ENCODE measurements at regions not wholly inside any gene's neighbourhood (a gene's known extent, or its start where the extent isn't known, plus 50 kb on each side); places are given as distances from the start of the nearest gene placed in this dataset.

DNA sequence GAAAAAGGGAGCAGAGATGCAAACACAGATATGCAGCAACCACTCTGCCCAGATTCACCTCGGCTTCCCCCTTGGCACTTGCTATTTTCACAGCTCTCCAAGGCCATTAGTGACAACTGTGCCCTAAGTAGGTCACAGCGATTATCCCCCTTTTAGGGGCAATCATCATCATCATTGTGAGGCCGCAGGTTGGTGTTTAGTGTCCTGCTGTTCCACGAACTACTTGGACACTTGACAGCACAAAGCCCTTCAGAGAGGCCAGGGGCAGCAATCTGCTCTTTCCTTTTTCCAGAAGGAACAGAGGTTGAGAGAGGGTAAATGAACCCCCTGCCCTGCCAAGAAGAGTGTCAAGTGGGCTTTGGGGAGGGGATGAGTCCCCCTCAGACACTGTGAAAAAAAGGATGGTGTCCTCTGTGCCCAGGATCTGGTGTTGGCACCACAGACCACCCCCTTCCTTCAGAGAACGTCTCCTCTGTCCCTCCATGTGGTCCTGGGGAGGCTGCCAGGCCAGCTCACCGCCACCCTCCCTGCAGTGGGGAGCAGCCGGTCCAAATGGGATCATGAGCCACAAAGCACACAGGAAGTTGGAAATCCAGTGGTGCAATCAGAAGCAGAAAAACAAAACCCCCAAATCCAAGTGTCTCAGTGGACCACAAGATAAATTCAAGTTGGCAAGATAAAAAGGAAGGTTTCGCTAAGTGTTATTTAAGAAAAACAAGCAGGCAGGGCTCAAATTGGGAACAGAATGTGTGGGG lies 78.4 kb upstream of the MED9 start:
- no peak for DNase-seq

- no peak for DNase-seq
Observed at GRCh38 chr17:17398943-17399926, 77.6 kb upstream of the MED9 start.

GRCh38 chr17:17400070-17400469 lies 76.7 kb upstream of the MED9 start:
- no peak for DNase-seq

GRCh38 chr17:17400566-17401184 lies 76.1 kb upstream of the MED9 start:
- DNase-seq = no peak

DNA sequence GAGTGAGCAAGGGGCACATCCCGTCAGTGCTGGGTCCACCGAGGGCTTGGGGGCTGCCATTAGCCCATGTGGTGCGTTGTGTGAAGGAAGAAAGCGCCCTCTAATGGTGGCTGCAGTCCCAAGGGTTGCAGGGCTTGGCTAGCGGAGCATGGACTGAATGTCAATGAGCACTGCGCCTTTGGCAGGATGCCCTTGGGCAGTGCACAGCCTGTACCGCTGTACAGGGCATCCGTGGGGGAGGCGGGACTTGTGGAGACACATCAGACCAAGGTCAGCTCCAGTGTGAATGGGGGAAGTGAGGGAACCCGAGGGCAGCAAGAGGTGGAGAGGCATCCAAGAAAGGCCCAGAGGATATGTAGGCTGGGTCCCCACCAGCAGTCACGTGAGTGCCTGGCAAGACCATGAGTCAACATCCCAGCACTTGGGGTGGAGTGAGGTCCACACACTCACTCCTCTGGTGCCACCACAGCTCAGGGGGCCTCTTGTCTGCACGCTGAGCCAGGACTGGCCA lies 75.5 kb upstream of the MED9 start:
- DNase-seq = no peak

DNA sequence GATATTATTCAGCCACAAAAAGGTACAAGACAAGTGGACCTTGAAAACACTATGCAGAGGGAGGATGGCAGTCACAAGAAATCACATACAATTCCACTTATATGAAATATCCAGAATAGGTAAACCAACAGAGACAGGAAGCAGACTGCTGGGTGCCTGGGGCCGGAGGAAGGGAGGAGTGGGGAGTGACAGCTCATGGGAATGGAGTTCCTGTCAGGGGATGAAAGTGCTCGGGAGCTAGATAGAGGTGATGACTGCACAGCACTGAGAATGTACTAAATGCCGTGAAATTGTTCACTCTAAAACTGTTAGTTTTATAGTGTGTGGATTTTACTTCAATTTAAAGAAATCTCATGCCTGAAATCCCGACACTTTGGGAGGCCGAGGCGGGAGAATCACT lies 74.2 kb upstream of the MED9 start:
- no peak for DNase-seq

GRCh38 chr17:17403065-17403464 lies 73.7 kb upstream of the MED9 start:
- DNase-seq = no peak

DNA sequence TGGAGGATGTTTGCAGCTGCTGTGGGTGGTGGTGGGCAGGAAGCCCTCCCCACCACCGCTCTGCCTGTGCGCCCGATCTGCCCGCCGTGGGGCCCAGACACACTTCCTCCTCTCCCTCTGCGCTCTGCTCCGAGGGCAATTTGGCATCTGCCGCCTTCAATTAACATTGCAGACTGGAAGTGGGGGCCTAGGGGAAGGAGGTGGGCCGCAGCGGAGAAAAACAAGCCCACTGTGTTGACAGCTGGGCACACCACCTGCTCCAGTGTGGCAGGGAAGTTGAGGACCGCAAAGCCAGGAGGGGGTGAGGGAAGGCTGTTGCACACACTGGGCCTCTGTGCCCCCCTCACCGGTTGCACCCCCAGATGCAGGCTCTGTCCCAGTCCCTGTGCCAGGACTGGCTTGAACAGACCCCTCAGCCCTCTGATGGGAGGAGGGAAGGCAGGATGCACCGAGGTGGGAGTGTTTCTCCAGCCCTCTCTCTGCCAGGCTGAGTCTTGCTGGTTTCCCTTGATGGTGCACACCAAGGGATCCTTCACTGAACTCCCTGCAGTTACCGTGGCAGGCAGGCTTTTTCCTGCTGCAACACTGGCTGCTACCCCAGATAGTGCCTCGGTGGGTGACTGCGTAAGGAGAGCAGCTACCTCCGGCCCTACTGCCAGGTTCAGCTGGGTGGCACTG lies 72.8 kb upstream of the MED9 start:
- DNase-seq = no peak

GRCh38 chr17:17405673-17406072 lies 71.1 kb upstream of the MED9 start:
- DNase-seq = no peak

- DNase-seq = no peak
Observed at GRCh38 chr17:17406225-17406624, 70.6 kb upstream of the MED9 start.

DNA sequence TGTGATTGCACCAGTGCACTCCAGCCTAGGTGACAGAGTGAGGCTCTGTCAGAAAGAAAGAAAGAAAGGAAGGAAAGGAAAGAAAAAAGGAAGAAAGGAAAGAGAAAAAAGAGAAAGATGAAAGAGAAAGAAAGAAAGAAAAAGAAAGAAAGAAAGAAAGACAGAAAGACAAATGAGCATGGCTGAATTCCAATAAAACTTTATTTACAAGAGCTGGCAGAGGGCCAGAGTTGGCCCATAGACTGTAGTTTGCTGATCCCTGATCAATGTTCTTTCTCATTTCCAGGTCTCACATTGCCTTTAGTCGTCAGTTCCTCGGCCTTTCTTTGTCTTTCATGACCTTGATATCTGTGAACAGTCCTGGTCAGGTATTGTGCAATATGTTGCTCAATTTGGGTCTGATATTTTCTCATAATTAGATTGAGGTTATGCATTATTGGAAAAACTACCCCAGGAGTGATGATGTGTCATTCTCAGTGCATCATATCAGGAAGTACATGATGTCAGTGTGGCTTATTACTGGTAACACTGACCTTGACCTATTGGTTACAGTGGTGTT lies 68.5 kb upstream of the MED9 start:
- DNase-seq = no peak

DNA sequence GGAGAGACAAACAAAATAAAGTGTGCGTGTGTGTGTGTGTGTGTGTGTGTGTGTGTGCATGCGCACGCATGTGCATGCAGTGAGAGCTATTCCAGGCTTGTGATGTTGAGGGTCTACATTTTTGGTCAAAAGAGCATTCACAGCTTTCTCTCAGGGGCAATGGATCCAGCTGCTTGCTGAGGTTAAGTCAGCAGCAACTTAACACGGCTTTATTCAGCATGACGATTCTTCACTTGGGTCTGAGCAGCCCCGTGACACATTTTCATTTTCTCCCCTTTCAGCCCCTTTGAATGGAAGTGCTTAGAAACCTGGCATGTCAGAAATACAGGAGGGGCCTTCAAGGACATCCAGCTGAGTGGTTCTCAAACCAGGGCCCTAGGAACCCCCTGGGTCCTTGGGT lies 66.4 kb upstream of the MED9 start:
- no peak for DNase-seq

GRCh38 chr17:17411692-17412091 lies 65.1 kb upstream of the MED9 start:
- no peak for DNase-seq

- DNase-seq = no peak
Observed at GRCh38 chr17:17412326-17412725, 64.5 kb upstream of the MED9 start.

DNA sequence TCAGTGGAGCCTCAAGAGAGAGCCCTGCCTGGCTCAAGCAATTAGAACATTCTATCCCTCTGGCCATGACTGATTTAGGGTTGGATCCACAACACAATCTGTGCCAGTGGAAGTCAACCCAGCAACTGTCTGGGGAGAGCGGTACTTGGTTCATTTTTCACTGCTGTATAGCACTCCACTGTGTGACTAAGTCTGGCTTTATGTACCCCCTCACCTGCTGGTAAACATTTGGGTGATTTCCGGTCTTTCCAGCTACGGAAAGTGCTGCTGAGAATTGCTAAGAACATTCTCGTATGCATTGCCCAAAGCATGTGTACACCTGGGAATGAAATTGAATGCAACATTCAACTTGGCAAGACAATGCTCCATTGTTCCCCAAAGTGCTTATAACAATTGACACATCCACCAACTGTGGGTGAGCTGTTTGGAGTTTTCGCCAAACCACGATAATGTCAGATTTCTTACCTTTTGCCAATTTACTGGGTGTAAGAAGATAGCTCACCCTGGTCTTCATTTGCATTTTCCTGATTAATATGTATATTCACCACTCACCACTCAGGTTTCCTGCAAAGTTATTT lies 63.5 kb upstream of the MED9 start:
- no peak for DNase-seq

- no peak for DNase-seq
Observed at GRCh38 chr17:17413821-17414220, 63.0 kb upstream of the MED9 start.

GRCh38 chr17:17414341-17414805 lies 62.4 kb upstream of the MED9 start:
- no peak for DNase-seq

- no peak for DNase-seq
Observed at GRCh38 chr17:17415006-17415405, 61.8 kb upstream of the MED9 start.

DNA sequence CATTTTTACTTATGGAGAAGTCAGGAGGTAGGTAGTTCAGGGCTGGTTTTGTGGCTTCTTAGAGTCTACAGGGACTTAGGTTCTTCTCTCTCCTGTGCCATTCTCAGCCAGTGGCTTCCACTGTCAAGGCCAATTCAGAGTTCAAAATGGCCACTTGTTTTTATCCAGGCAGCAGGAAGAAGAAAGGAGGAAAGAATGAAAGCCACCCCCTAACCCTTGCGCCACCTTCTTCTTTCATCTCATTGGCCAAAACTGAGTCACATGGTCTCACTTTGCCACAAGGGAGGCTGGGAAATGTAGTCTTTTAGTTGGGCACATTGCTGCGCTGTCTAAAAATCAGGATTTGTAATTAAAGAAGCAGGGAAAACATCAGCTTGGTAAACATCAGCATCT lies 60.8 kb upstream of the MED9 start:
- DNase-seq = peak; percentile 28 to 63

DNA sequence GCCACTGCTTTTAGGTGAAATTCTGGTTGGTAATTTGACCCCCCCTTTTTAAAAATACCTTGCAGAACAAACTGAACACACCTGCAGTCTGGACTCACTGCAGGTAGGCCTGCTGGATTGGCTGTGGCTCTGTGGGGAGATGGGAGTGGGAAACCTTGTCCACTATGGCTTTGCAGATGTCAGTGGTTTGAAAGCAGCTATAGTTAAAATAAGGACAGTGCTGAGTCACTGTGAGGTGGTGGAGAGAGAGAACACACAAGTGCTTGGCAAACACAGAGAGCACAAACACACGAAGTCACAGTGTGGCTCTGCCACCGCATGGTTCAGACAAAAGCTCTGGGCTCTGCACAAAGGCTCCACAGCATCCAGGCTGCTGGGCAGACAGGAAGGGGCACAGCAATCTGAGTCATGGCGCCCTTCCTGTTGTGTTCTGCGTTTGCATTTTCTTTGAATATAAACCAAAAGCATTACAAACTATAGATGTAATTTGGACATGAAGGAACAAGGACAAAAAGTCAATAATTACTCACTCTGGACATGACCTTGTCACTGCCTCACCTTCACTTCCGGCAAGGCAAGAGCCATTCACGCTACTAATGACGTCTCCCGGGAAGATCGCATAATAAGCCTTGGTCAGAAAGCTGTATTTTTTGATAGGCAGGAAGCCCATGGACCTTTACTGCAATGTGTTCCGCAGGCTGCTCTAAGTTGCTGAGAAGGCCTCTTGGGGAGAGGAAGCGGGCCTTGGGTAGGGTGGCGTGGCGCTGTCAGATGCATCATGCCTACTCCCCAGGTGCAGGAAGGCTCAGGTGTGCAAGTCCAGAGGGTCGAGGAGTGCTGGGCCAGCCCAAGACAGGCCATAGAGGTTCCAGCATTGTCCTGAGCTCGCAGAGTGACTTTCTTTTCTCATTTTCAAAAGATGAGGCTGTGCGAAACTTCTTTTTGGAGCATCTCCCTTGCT lies 60.1 kb upstream of the MED9 start:
- DNase-seq = peak in 1 of 2 experiments; percentile 10

DNA sequence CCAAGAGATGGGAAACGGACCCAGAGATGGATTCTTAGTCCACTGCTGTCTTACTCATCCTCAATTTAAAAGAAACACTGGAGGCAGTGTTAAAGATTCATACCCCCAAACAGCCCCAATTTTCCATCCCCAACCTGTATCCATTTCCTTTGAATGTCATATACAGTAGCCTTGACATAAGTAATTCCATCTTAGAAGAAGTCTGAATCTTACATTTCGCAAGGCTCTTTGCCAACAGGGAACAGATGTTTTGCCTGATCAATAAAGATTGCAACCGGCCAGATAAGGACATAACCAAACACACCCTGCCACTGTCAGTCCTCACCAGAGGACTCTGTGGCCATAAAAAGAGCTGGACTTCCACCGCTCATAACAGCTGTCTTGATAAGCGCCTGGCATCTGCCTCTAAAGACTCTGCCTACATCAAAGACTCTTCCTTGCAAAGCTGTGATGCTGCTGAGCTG lies 59.0 kb upstream of the MED9 start:
- DNase-seq = no peak
